Osteocyte (in vitro differentiated cells): ENCODE measurements at regions not wholly inside any gene's neighbourhood (a gene's known extent, or its start where the extent isn't known, plus 50 kb on each side); places are given as distances from the start of the nearest gene placed in this dataset.
"Not testable (repeated sequence)": the region's sequence is repeated elsewhere in the genome, so short reads cannot be mapped to it uniquely, and the experiment has no call there.

ENCODE experiments used
- DNase-seq: peaks from one replicate; pipeline ENCODE4 v3.0.0; 2021; ENCODE audit warnings: mixed read lengths; ENCODE audit not compliant: unreplicated experiment; ENCODE audit errors: extremely low spot score
- H3K27ac Mint-ChIP-seq: one replicate; pipeline ENCODE4 v1.8.0; 2021; ENCODE audit warnings: mild to moderate bottlenecking, mixed read lengths; ENCODE audit not compliant: unreplicated experiment
- H3K27me3 Mint-ChIP-seq: one replicate; pipeline ENCODE4 v1.8.0; 2021; ENCODE audit warnings: mixed read lengths; ENCODE audit not compliant: unreplicated experiment
- H3K36me3 Mint-ChIP-seq: one replicate; pipeline ENCODE4 v1.8.0; 2021; ENCODE audit warnings: mixed read lengths; ENCODE audit not compliant: unreplicated experiment
- H3K4me1 Mint-ChIP-seq: one replicate; pipeline ENCODE4 v1.8.0; 2021; ENCODE audit warnings: mixed read lengths; ENCODE audit not compliant: unreplicated experiment
- H3K4me3 Mint-ChIP-seq: one replicate; pipeline ENCODE4 v1.8.0; 2021; ENCODE audit warnings: mild to moderate bottlenecking, moderate library complexity, mixed read lengths; ENCODE audit not compliant: unreplicated experiment
- H3K9me3 Mint-ChIP-seq: one replicate; pipeline ENCODE4 v1.8.0; 2021; ENCODE audit warnings: mixed read lengths; ENCODE audit not compliant: unreplicated experiment
- CTCF ChIP-seq: fragments of 200-600 bp; sonication (generic); IDR thresholded peaks from 2 replicates; pipeline ENCODE4 v1.5.0; 2021; ENCODE audit warnings: antibody characterized with exemption, mild to moderate bottlenecking, moderate library complexity

- DNase-seq, result no peak
- Mint-ChIP-seq H3K4me1 (no peaks in the 10 kb centered on the region), H3K4me3 (no peak overlapping the region), H3K9me3 (no peaks in the 10 kb centered on the region), H3K27ac (no peak overlapping the region), H3K27me3 (no peaks in the 10 kb centered on the region), H3K36me3 (no peaks in the 10 kb centered on the region)
- TF ChIP-seq CTCF, result no peak
Observed at GRCh38 chr3:170680593-170680992, 94.7 kb upstream of the SLC7A14 start.

- no peak overlapping the region for H3K27ac Mint-ChIP-seq
- H3K36me3 Mint-ChIP-seq, result no peaks in the 10 kb centered on the region
- no peak for TF ChIP-seq CTCF
- H3K27me3 Mint-ChIP-seq, result no peaks in the 10 kb centered on the region
- H3K4me3 Mint-ChIP-seq, result no peak overlapping the region
- no peak for DNase-seq
- no peaks in the 10 kb centered on the region for H3K9me3 Mint-ChIP-seq
- H3K4me1 Mint-ChIP-seq, result no peaks in the 10 kb centered on the region
Observed at GRCh38 chr3:170679190-170679589, 93.3 kb upstream of the SLC7A14 start.

GRCh38 chr3:170670504-170670903 lies 84.6 kb upstream of the SLC7A14 start:
- Mint-ChIP-seq H3K4me3 (no peak overlapping the region), H3K36me3 (no peaks in the 10 kb centered on the region), H3K27ac (no peak overlapping the region), H3K4me1 (no peaks in the 10 kb centered on the region), H3K9me3 (peaks cover 5% of the 10 kb centered on the region), H3K27me3 (no peaks in the 10 kb centered on the region)
- no peak for TF ChIP-seq CTCF
- no peak for DNase-seq

GRCh38 chr3:170662986-170663385 lies 77.1 kb upstream of the SLC7A14 start:
- H3K4me1 Mint-ChIP-seq, DNase-seq, H3K36me3 Mint-ChIP-seq, H3K9me3 Mint-ChIP-seq, H3K4me3 Mint-ChIP-seq, H3K27me3 Mint-ChIP-seq, H3K27ac Mint-ChIP-seq: not testable (repeated sequence)

- DNase-seq, result no peak
- no peak overlapping the region for H3K27ac Mint-ChIP-seq
- peaks cover 4% of the 10 kb centered on the region for H3K9me3 Mint-ChIP-seq
- no peak for TF ChIP-seq CTCF
- no peaks in the 10 kb centered on the region for H3K4me1 Mint-ChIP-seq
- peaks cover 2% of the 10 kb centered on the region for H3K36me3 Mint-ChIP-seq
- H3K27me3 Mint-ChIP-seq, result no peaks in the 10 kb centered on the region
- H3K4me3 Mint-ChIP-seq, result no peak overlapping the region
Observed at GRCh38 chr3:170660139-170660538, 74.3 kb upstream of the SLC7A14 start.

- Mint-ChIP-seq H3K27me3 (peaks cover 2% of the 10 kb centered on the region), H3K4me1 (no peaks in the 10 kb centered on the region), H3K27ac (no peak overlapping the region), H3K9me3 (peaks cover 4% of the 10 kb centered on the region), H3K4me3 (no peak overlapping the region), H3K36me3 (no peaks in the 10 kb centered on the region)
- no peak for DNase-seq
- TF ChIP-seq CTCF, result no peak
Observed at GRCh38 chr3:170657312-170657711, 71.4 kb upstream of the SLC7A14 start.
